ENCODE measurements at regions not wholly inside any gene's neighbourhood (a gene's known extent, or its start where the extent isn't known, plus 50 kb on each side); places are given as distances from the start of the nearest gene placed in this dataset.
A peak's percentile ranks its signal among the peaks of the same experiment; 100 is the strongest.

DNA sequence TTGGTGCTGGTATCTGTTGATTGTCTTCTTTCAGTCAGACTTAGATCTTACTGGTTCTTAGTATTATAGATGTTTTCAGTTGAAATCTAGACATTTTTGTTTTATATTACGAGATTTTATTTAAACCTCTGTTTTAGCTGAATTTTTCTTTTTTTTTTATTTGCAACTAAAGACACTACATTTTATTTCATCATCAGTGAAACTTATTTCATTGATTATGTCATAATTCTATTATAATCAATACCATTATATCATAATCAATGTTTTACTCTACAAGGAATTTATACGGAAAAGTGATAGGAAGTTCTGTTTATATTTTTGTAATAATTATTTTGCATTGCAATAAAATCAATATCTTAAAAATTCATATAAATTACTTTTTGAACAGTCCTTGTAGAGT lies 477.4 kb upstream of the MDFIC2 start:
- no CpG with 5 or more reads among the region's 2 CpGs for whole genome bisulfite sequencing

DNA sequence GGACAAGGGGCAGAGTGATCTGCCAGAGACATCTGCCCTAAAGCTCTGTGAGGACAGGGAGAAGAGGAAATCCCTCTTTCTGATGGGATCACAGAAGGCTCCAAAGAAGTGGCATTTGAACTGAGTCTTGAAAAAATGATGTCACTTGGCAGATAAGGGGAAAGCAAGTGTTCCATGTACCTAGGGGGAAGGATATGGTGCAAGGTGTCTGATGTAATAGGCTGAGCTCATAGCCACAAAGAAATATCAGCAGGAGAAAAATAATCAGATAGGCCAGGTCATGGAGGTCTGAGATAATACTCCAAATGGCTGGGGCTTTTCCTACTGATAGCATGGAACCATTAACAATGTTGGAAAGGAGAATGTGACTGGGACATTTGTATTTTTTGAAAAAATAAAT lies 468.4 kb upstream of the MDFIC2 start:
- no peak overlapping the region for H3K27ac ChIP-seq (ENCODE audit: low read depth, low read length)
- no peak overlapping the region for H3K9ac ChIP-seq (ENCODE audit: low read depth, low read length)
- no peak overlapping the region for H3K4me3 ChIP-seq (ENCODE audit: low read length)
- no peaks in the 10 kb centered on the region for H3K9me3 ChIP-seq (ENCODE audit: insufficient read depth, low read depth, low read length)
- no peaks in the 10 kb centered on the region for H3K36me3 ChIP-seq (ENCODE audit: insufficient read depth, low read length)
- H3K27me3 ChIP-seq (ENCODE audit: insufficient read depth, low read length): no peaks in the 10 kb centered on the region
- H3K4me1 ChIP-seq (ENCODE audit: insufficient read depth, low read length): no peaks in the 10 kb centered on the region

More for the DNA sequence above, 477.4 kb upstream of the MDFIC2 start:
- Histone ChIP-seq H3K27me3 (ENCODE audit: insufficient read depth, low read length) (no peaks in the 10 kb centered on the region), H3K4me3 (ENCODE audit: low read length) (no peak overlapping the region), H3K27ac (ENCODE audit: low read depth, low read length) (no peak overlapping the region), H3K4me1 (ENCODE audit: insufficient read depth, low read length) (no peaks in the 10 kb centered on the region), H3K9ac (ENCODE audit: low read depth, low read length) (no peak overlapping the region), H3K9me3 (ENCODE audit: insufficient read depth, low read depth, low read length) (no peaks in the 10 kb centered on the region), H3K36me3 (ENCODE audit: insufficient read depth, low read length) (no peaks in the 10 kb centered on the region)

DNA sequence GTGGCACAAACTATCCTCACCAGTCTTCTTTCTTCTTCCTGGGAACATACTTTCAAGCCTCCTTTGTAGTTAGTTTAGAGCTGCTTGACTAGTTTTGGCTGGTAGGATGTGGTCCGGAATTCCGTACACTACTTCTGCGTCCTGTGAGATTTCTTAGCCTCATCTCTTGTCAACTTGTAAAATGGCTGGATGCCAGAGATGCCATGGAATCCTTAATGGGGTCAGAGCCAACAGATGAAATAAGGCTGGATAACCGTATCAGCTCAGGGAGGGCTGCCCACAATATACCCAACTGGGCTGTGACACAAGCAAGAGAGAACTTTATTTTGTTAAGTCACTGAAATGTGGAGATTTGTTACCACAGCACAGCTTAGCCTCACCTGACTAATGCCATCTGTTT lies 466.9 kb upstream of the MDFIC2 start:
- Histone ChIP-seq H3K36me3 (ENCODE audit: insufficient read depth, low read length) (no peaks in the 10 kb centered on the region), H3K4me3 (ENCODE audit: low read length) (no peak overlapping the region), H3K4me1 (ENCODE audit: insufficient read depth, low read length) (no peaks in the 10 kb centered on the region), H3K27me3 (ENCODE audit: insufficient read depth, low read length) (no peaks in the 10 kb centered on the region), H3K9ac (ENCODE audit: low read depth, low read length) (no peak overlapping the region), H3K9me3 (ENCODE audit: insufficient read depth, low read depth, low read length) (no peaks in the 10 kb centered on the region), H3K27ac (ENCODE audit: low read depth, low read length) (no peak overlapping the region)
- WGBS: 97% methylated on average over 4 of the region's 4 CpGs

DNA sequence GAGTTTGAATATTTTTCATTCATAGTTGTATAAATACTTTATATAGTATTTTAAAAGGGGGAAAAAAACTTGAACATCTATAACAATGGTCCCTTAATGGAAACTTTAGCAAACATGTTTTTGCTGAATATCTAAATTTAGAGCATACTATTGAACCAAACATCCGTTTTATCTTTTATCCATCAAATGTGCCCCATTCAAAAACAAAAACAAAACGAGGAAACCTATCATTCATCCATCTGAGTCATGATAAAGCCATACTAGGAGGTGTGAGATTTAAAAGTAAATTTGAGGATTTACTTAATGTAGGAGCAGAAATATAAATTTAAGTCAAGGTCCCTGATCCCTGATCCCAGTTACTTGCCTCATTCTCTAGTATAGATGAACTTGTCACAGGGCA lies 463.6 kb upstream of the MDFIC2 start:
- WGBS: 92% methylated on average over 2 of the region's 2 CpGs
- Histone ChIP-seq H3K9ac (ENCODE audit: low read depth, low read length) (no peak overlapping the region), H3K27ac (ENCODE audit: low read depth, low read length) (no peak overlapping the region), H3K4me1 (ENCODE audit: insufficient read depth, low read length) (no peaks in the 10 kb centered on the region), H3K27me3 (ENCODE audit: insufficient read depth, low read length) (no peaks in the 10 kb centered on the region), H3K36me3 (ENCODE audit: insufficient read depth, low read length) (no peaks in the 10 kb centered on the region), H3K9me3 (ENCODE audit: insufficient read depth, low read depth, low read length) (no peaks in the 10 kb centered on the region), H3K4me3 (ENCODE audit: low read length) (no peak overlapping the region)

DNA sequence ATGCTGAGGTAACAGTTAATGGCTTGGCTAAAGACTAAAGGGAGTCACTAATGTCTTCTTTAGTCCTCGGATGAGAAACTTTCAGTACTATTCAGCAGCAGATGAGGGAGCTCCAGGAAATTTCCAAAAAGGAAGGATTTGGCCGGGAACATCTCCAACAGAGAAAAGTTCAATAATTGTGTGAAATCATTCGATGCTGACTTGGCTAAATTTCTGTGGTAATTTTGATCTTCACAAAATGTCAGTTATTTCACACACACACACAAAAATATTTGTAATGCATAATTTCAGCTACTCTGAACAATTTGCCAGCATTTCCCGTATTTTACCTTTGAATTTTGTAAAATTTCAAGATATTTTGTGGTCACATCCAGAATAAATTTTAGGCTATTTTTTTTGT lies 462.8 kb upstream of the MDFIC2 start:
- Histone ChIP-seq H3K27ac (ENCODE audit: low read depth, low read length) (no peak overlapping the region), H3K9ac (ENCODE audit: low read depth, low read length) (no peak overlapping the region), H3K27me3 (ENCODE audit: insufficient read depth, low read length) (no peaks in the 10 kb centered on the region), H3K4me1 (ENCODE audit: insufficient read depth, low read length) (peaks cover 6% of the 10 kb centered on the region), H3K9me3 (ENCODE audit: insufficient read depth, low read depth, low read length) (no peaks in the 10 kb centered on the region), H3K36me3 (ENCODE audit: insufficient read depth, low read length) (no peaks in the 10 kb centered on the region), H3K4me3 (ENCODE audit: low read length) (no peak overlapping the region)
- WGBS: 95% methylated on average over 4 of the region's 4 CpGs

DNA sequence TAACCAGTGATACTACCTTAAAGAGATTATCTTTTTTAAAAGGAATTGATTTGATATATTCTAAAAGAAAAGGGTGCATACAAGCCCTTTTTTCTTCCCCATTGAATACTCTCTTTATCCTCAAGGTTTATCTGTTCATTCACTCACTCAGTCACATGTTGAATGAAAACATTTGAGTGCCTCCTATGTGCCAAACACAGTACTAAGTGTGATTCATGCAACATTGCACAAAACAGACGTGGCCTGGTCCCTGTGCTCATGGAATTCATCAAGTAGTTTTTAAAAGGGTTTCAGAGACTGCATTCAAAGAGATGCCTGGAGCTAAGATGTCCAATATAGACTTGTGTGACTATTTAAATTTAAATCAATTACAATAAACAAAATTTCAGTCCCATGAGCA lies 462.2 kb upstream of the MDFIC2 start:
- H3K9me3 ChIP-seq (ENCODE audit: insufficient read depth, low read depth, low read length): no peaks in the 10 kb centered on the region
- H3K27ac ChIP-seq (ENCODE audit: low read depth, low read length): no peak overlapping the region
- H3K4me3 ChIP-seq (ENCODE audit: low read length): no peak overlapping the region
- no peaks in the 10 kb centered on the region for H3K36me3 ChIP-seq (ENCODE audit: insufficient read depth, low read length)
- no peaks in the 10 kb centered on the region for H3K27me3 ChIP-seq (ENCODE audit: insufficient read depth, low read length)
- no peak overlapping the region for H3K9ac ChIP-seq (ENCODE audit: low read depth, low read length)
- H3K4me1 ChIP-seq (ENCODE audit: insufficient read depth, low read length): peaks cover 11% of the 10 kb centered on the region
- WGBS: 96% methylated on average over 1 of the region's 1 CpG

DNA sequence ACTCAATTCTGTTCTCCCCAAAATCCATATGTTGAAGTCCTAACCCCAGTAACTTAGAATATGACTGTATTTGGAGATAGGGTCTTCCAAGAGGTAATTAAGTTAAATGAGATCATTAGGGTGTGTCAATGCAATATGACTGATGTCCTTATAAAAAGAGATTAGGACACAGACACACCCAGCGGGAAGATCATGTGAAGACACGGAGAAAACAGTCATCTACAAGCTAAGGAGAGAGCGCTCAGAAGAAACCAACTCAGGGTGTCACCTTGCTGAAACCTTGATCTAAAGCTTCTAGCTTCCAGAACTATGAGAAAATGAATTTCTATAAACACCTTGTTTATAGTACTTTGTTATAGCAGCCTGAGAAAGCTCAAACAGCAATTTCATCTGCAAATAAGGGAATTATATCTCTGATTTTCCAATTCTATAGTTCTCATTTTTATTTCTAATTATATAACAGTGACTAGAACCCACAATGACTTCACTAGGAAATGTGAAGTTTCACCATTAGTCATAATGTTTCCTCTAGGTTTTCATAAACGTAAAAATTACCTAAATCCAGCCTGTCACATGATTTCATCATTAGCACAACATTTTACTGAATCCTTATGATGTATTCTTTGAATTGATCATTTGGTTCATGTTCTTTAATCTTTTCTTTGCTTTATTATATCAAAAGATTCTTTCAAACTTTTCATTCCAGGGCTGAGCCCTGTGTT lies 459.1 kb upstream of the MDFIC2 start:
- Histone ChIP-seq H3K9me3 (ENCODE audit: insufficient read depth, low read depth, low read length) (no peaks in the 10 kb centered on the region), H3K9ac (ENCODE audit: low read depth, low read length) (no peak overlapping the region), H3K27me3 (ENCODE audit: insufficient read depth, low read length) (no peaks in the 10 kb centered on the region), H3K36me3 (ENCODE audit: insufficient read depth, low read length) (no peaks in the 10 kb centered on the region), H3K4me1 (ENCODE audit: insufficient read depth, low read length) (peaks cover 11% of the 10 kb centered on the region), H3K4me3 (ENCODE audit: low read length) (no peak overlapping the region), H3K27ac (ENCODE audit: low read depth, low read length) (no peak overlapping the region)
- 90% methylated on average over 4 of the region's 4 CpGs for WGBS

DNA sequence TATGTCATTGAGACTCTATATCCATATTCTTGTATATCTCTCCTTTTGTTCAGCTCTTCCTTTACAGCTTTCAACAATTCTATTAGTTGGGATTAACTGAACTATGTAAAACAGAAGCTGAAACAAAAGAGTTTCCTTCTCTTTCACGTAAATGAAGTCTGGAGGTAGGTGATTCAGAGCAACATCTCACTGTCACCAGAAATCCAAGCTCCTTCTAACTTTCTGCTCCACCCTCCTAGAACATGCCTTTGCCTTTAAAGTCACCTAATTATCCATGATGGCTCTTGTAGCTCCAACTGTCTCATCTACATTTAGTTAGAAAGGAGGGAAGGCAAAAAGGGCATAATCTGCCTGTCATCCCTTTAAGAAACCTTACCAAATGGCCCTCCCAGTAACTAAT lies 458.2 kb upstream of the MDFIC2 start:
- WGBS: 17% methylated on average over 1 of the region's 1 CpG
- Histone ChIP-seq H3K9ac (ENCODE audit: low read depth, low read length) (no peak overlapping the region), H3K27me3 (ENCODE audit: insufficient read depth, low read length) (no peaks in the 10 kb centered on the region), H3K27ac (ENCODE audit: low read depth, low read length) (peak overlapping the region; percentile 5; the same call in 1 of the 2 replicates), H3K4me1 (ENCODE audit: insufficient read depth, low read length) (peaks cover 11% of the 10 kb centered on the region), H3K4me3 (ENCODE audit: low read length) (no peak overlapping the region), H3K36me3 (ENCODE audit: insufficient read depth, low read length) (no peaks in the 10 kb centered on the region), H3K9me3 (ENCODE audit: insufficient read depth, low read depth, low read length) (no peaks in the 10 kb centered on the region)

DNA sequence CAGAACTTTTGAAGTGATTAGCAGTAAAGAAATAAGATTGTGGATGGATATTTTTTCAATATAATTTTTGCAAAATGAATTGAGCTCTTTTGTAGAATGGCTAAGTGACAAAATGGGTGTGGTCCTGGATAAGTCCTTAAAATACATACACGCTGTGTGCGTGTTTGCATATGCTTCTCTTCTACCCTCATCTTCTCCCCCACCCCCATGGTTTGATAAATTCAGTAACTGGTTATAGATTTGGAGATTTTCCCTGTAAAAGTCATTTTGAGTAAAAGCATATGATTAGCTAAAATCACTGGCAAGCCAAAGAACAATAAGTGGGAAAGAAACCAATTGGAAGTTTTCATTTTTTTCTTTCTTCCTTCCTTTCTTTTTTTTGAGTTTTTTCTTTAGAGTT lies 453.9 kb upstream of the MDFIC2 start:
- no peak overlapping the region for H3K27ac ChIP-seq (ENCODE audit: low read depth, low read length)
- H3K9me3 ChIP-seq (ENCODE audit: insufficient read depth, low read depth, low read length): no peaks in the 10 kb centered on the region
- peaks cover 11% of the 10 kb centered on the region for H3K4me1 ChIP-seq (ENCODE audit: insufficient read depth, low read length)
- H3K9ac ChIP-seq (ENCODE audit: low read depth, low read length): no peak overlapping the region
- no peaks in the 10 kb centered on the region for H3K36me3 ChIP-seq (ENCODE audit: insufficient read depth, low read length)
- H3K4me3 ChIP-seq (ENCODE audit: low read length): no peak overlapping the region
- no peaks in the 10 kb centered on the region for H3K27me3 ChIP-seq (ENCODE audit: insufficient read depth, low read length)
- WGBS: no CpG with 5 or more reads among the region's 2 CpGs

DNA sequence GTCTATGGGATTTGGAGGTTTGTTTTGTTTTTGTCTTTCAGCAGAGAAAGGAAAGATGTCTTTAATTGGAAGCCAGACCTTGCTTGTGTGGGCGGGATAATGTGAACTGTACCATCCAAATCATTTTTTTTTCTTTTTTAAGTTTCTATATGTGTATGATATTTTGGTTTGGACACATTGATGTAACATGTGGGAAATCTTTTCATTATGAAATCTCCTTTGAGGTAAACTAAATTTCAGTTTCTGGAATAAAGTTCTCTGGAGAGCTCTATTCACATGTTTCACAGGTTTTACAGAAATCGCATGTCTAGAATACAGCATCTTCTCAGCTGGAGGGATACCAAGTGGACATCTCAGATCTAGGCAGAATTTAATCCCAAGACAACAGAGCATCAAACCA lies 451.5 kb upstream of the MDFIC2 start:
- no peaks in the 10 kb centered on the region for H3K27me3 ChIP-seq (ENCODE audit: insufficient read depth, low read length)
- H3K36me3 ChIP-seq (ENCODE audit: insufficient read depth, low read length): no peaks in the 10 kb centered on the region
- no peak overlapping the region for H3K4me3 ChIP-seq (ENCODE audit: low read length)
- no peaks in the 10 kb centered on the region for H3K9me3 ChIP-seq (ENCODE audit: insufficient read depth, low read depth, low read length)
- 95% methylated on average over 1 of the region's 2 CpGs for WGBS
- H3K9ac ChIP-seq (ENCODE audit: low read depth, low read length): no peak overlapping the region
- no peak overlapping the region for H3K27ac ChIP-seq (ENCODE audit: low read depth, low read length)
- H3K4me1 ChIP-seq (ENCODE audit: insufficient read depth, low read length): no peaks in the 10 kb centered on the region

DNA sequence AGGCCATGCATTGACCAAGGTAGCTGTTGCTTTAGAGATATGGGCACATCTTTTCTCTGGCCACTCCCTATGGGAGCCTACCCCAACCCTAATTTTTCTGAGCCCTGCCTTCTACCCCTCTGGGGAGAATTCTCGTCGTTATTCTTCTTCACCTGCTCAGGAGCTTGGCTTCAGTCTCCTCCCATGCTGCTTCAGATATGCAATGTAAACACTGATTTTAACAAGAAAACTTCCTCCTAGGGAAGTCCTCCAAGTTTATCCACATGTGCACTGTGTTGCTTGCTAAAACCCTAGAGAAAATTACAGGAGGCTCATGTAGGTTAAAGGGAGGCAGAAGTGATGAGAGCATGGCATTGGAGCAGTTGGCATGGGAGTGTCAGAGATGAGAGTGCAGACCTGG lies 445.2 kb upstream of the MDFIC2 start:
- 93% methylated on average over 2 of the region's 2 CpGs for WGBS
- Histone ChIP-seq H3K9ac (ENCODE audit: low read depth, low read length) (no peak overlapping the region), H3K27ac (ENCODE audit: low read depth, low read length) (no peak overlapping the region), H3K4me3 (ENCODE audit: low read length) (no peak overlapping the region), H3K27me3 (ENCODE audit: insufficient read depth, low read length) (no peaks in the 10 kb centered on the region), H3K4me1 (ENCODE audit: insufficient read depth, low read length) (no peaks in the 10 kb centered on the region), H3K9me3 (ENCODE audit: insufficient read depth, low read depth, low read length) (no peaks in the 10 kb centered on the region), H3K36me3 (ENCODE audit: insufficient read depth, low read length) (no peaks in the 10 kb centered on the region)

DNA sequence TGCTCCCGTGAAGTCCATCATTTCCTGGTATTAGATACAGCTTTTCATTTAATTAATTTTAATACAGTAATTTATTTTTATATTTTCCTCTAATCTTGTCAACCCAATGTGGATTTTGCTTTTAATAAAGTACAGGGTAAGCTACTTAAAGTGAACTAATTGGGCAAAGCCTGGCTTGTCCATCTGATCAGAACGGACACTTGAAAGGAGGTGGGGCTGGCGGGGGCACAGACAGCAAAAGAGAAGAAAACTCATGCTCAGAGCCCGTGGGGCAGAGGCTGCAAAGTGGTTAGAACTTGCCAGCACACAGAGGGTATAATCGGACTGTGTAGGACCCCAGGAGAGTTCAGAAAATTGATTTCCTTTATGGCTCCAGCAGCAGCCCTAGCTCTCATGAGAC lies 443.1 kb upstream of the MDFIC2 start:
- Histone ChIP-seq H3K9ac (ENCODE audit: low read depth, low read length) (no peak overlapping the region), H3K4me3 (ENCODE audit: low read length) (no peak overlapping the region), H3K9me3 (ENCODE audit: insufficient read depth, low read depth, low read length) (no peaks in the 10 kb centered on the region), H3K27me3 (ENCODE audit: insufficient read depth, low read length) (no peaks in the 10 kb centered on the region), H3K4me1 (ENCODE audit: insufficient read depth, low read length) (no peaks in the 10 kb centered on the region), H3K27ac (ENCODE audit: low read depth, low read length) (no peak overlapping the region), H3K36me3 (ENCODE audit: insufficient read depth, low read length) (no peaks in the 10 kb centered on the region)
- WGBS: 92% methylated on average over 4 of the region's 5 CpGs

Data from HUES64 (cell line).